Endothelial cell of umbilical vein (primary cell): ENCODE measurements at regions not wholly inside any gene's neighbourhood (a gene's known extent, or its start where the extent isn't known, plus 50 kb on each side); places are given as distances from the start of the nearest gene placed in this dataset.

Source experiments
- BruUV-seq: library from RNA; stranded (reverse); fragments of 400-500 nt; replicated peaks from 2 replicates; lab custom pipeline; 2021; lab: Mats Ljungman, UMichigan
- CTCF ChIA-PET: fragments of 300-600, 350-600 bp; sonication (Branson Sonifier 250); formaldehyde crosslinking; loops from one replicate; lab custom pipeline; 2021; ENCODE audit warnings: antibody characterized with exemption, inconsistent platforms; lab: Charles Lee
- POLR2A ChIA-PET: fragments of 300-600, 350-600 bp; sonication (Branson Sonifier 250); formaldehyde crosslinking; loops from one replicate; lab custom pipeline; 2021; ENCODE audit warnings: antibody characterized with exemption, inconsistent platforms; lab: Charles Lee
- DNase-seq: peaks from one replicate; pipeline ENCODE4 v3.0.0-alpha.2; 2011; ENCODE audit warnings: low read depth, low spot score
- FAIRE-seq: peaks from 2 replicates; lab custom pipeline; 2011; peaks lifted over from hg19 to GRCh38; lab: Jason Lieb, UNC
- H2AFZ ChIP-seq: 2 replicates; pipeline ENCODE4 v1.6.0; 2012; ENCODE audit warnings: low read depth, low read length, control low read depth, inconsistent platforms
- H3K27ac ChIP-seq: 2 replicates; pipeline ENCODE4 v1.5.1; 2011; ENCODE audit warnings: low read depth, mild to moderate bottlenecking, control low read depth, low read length, moderate library complexity; ENCODE audit not compliant: insufficient read depth
- H3K27me3 ChIP-seq, 2 experiments: 2 replicates each; pipeline versions ENCODE4 v1.6.0 to v1.6.1; 2011; ENCODE audit warnings: low read length in 2 of 2, mixed read lengths in 1 of 2; ENCODE audit not compliant: control insufficient read depth in 2 of 2, insufficient read depth in 2 of 2
- H3K36me3 ChIP-seq, 2 experiments: 2 replicates in 1 of 2; 3 replicates in 1 of 2; pipeline ENCODE4 v1.5.1; 2011; ENCODE audit warnings: low read length in 2 of 2, mild to moderate bottlenecking in 1 of 2, moderate library complexity in 1 of 2; ENCODE audit not compliant: control insufficient read depth in 2 of 2, insufficient read depth in 2 of 2; ENCODE audit errors: extremely low read depth in 1 of 2
- H3K4me1 ChIP-seq: 3 replicates; pipeline ENCODE4 v1.5.1; 2011; ENCODE audit warnings: mild to moderate bottlenecking, low read length; ENCODE audit not compliant: control insufficient read depth, insufficient read depth; ENCODE audit errors: extremely low read depth
- H3K4me2 ChIP-seq: 2 replicates; pipeline ENCODE4 v1.6.1; 2011; ENCODE audit warnings: low read length, control low read depth, mixed read lengths; ENCODE audit not compliant: insufficient read depth
- H3K4me3 ChIP-seq, 3 experiments: fragments of 200-600 bp in 1 of 3; sonication (generic), shearing (Covaris generic) in 1 of 3; replicated peaks in 1 of 3; 2 replicates each; pipeline ENCODE4 v1.5.1; 2011 to 2016; ENCODE audit warnings: control low read depth in 3 of 3, low read length in 3 of 3, mild to moderate bottlenecking in 2 of 3, inconsistent platforms in 1 of 3, low read depth in 1 of 3, moderate library complexity in 1 of 3; ENCODE audit not compliant: insufficient read depth in 1 of 3
- H3K79me2 ChIP-seq: 2 replicates; pipeline ENCODE4 v1.6.0; 2012; ENCODE audit warnings: low read length, inconsistent platforms; ENCODE audit not compliant: control insufficient read depth, insufficient read depth
- H3K9ac ChIP-seq: replicated peaks from 2 replicates; pipeline ENCODE3; 2011; ENCODE audit warnings: low read length, control low read depth; ENCODE audit not compliant: insufficient read depth; ENCODE audit errors: extremely low read depth
- H3K9me1 ChIP-seq: replicated peaks from 3 replicates; pipeline ENCODE4 v1.6.0; 2011; ENCODE audit warnings: mild to moderate bottlenecking, low read length; ENCODE audit not compliant: control insufficient read depth, insufficient read depth; ENCODE audit errors: extremely low read depth
- H3K9me3 ChIP-seq: replicated peaks from 2 replicates; pipeline ENCODE4 v1.5.1; 2012; ENCODE audit warnings: low read length, inconsistent platforms; ENCODE audit not compliant: control insufficient read depth, insufficient read depth
- H4K20me1 ChIP-seq: replicated peaks from 2 replicates; pipeline ENCODE3; 2011; ENCODE audit warnings: mild to moderate bottlenecking, low read length; ENCODE audit not compliant: control insufficient read depth, insufficient read depth; ENCODE audit errors: extremely low read depth
- CTCF ChIP-seq, 2 donors: IDR thresholded peaks; 1 replicate in 1 of 2; 2 replicates in 1 of 2; pipeline ENCODE4 v1.5.1; 2011; ENCODE audit warnings: low read length in 2 of 2, mild to moderate bottlenecking in 2 of 2, moderate library complexity in 2 of 2, control low read depth in 1 of 2, inconsistent platforms in 1 of 2, low read depth in 1 of 2; ENCODE audit not compliant: insufficient read depth in 1 of 2; ENCODE audit errors: extremely low read depth in 1 of 2
- EZH2 ChIP-seq: IDR thresholded peaks from 2 replicates; pipeline ENCODE4 v1.6.1; 2012; ENCODE audit warnings: borderline replicate concordance, low read depth, mild to moderate bottlenecking, moderate library complexity, low read length, inconsistent platforms; ENCODE audit not compliant: severe bottlenecking
- FOS ChIP-seq: IDR thresholded peaks from 2 replicates; pipeline ENCODE4 v1.6.1; 2011; ENCODE audit warnings: mild to moderate bottlenecking, low read length, moderate library complexity, borderline replicate concordance; ENCODE audit not compliant: insufficient read depth
- GATA2 ChIP-seq: IDR thresholded peaks from 2 replicates; pipeline ENCODE4 v1.7.0; 2011; ENCODE audit warnings: low read depth, mild to moderate bottlenecking, moderate library complexity, mixed read lengths, low read length; ENCODE audit not compliant: insufficient read length, insufficient read depth
- JUN ChIP-seq: IDR thresholded peaks from 2 replicates; pipeline ENCODE4 v1.6.1; 2011; ENCODE audit warnings: borderline replicate concordance, low read depth; ENCODE audit not compliant: insufficient read length, insufficient read depth
- MAX ChIP-seq: IDR thresholded peaks from 2 replicates; pipeline ENCODE4 v1.6.1; 2011; ENCODE audit not compliant: insufficient read depth, insufficient read length
- MYC ChIP-seq: IDR thresholded peaks from one replicate; pipeline ENCODE4 v1.6.1; 2011; ENCODE audit warnings: mild to moderate bottlenecking, low read depth, low read length
- POLR2A ChIP-seq: IDR thresholded peaks from 2 replicates; pipeline ENCODE4 v1.6.1; 2012; ENCODE audit warnings: low read depth, mild to moderate bottlenecking, control low read depth, low read length
- POLR2AphosphoS5 ChIP-seq: IDR thresholded peaks from 2 replicates; pipeline ENCODE4 v1.6.1; 2012; ENCODE audit warnings: low read depth, mild to moderate bottlenecking, control low read depth, low read length, moderate library complexity; ENCODE audit not compliant: insufficient read depth
- dilution Hi-C: fragments of 300-500 bp; cut with MboI; formaldehyde crosslinking; loops from one replicate; pipeline ENCODE4 v1.15.0; 2019; ENCODE audit warnings: low sequenced_read_pairs; ENCODE audit not compliant: extremely low pct_ligation_motif_present
- intact Hi-C: fragments of 100-400 bp; cut with micrococcal nuclease; formaldehyde crosslinking; loops from one replicate; pipeline ENCODE4 v1.10.0; 2022

DNA sequence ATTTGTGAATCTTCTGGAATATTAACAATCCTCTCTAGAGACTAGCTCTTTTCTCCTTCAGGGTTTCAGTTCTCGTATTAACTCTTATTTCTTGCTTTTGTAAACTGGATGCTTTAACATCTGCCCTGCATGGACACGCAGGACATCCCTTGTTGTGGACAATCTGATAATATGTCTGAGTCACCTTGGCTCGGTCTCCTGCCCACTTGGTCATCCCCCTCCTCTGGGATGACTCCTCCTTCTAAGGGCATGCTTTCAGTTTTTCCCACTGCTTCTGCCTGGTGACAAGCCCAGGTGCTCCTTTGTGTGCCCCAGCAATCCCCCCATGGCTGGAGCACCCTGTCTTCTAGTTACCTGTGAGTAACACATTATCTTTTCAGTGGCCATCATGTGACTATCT, 460.5 kb downstream of the DSC3 start:
- no peak overlapping the region for H3K27ac ChIP-seq
- no peaks in the 10 kb centered on the region for H3K79me2 ChIP-seq
- no peaks in the 10 kb centered on the region for H3K36me3 ChIP-seq
- DNase-seq (no peak), FAIRE-seq (no peak)
- POLR2A ChIA-PET, result no interaction called here
- H2AFZ ChIP-seq, result no peak overlapping the region
- CTCF ChIA-PET, result interaction anchor here (0.8 kb wide), 1 partner anchor 19 kb away, joined by 3 read pairs; no protein-coding TSS in a partner anchor
- BruUV-seq, result no TSS peak
- no peak overlapping the region for H3K4me3 ChIP-seq
- H3K4me2 ChIP-seq, result no peak overlapping the region
- TF ChIP-seq POLR2A, result no peak
- H3K27me3 ChIP-seq, result no peaks in the 10 kb centered on the region
- H3K9me1 ChIP-seq, result no peaks in the 10 kb centered on the region
- H3K9me3 ChIP-seq, result no peaks in the 10 kb centered on the region
- intact Hi-C loops, result no loop called here
- no peak overlapping the region for H3K9ac ChIP-seq
- no peaks in the 10 kb centered on the region for H3K4me1 ChIP-seq
- dilution Hi-C loops, result no loop called here
- H4K20me1 ChIP-seq, result no peaks in the 10 kb centered on the region

DNA sequence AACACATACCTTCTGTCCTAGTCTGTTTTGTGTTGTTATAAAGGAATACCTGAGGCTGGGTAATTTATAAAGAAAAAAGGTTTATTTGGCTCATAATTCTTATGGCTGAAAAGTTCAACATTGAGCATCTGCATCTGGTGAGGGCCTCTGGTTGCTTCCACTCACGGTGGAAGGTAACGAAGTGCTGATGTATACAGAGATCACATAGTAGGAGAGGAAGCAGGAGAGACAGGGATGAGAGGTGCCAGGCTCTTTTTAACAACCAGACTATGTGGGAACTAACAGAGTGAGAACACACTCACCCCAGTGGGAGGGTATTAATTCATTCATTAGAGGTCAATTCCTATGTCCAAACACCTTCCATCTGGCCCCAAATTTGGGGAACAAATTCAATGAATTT, 463.8 kb downstream of the DSC3 start:
- DNase-seq (no peak), FAIRE-seq (no peak)
- no peaks in the 10 kb centered on the region for H3K36me3 ChIP-seq
- no peaks in the 10 kb centered on the region for H3K9me1 ChIP-seq
- TF ChIP-seq MAX (no peak), EZH2 (no peak), GATA2 (no peak), MYC (no peak), FOS (no peak), CTCF (IDR thresholded peaks at IDR 0.05; ENCODE audit: extremely low read depth in 1 of 2, insufficient read depth in 1 of 2, low read depth in 1 of 2, low read length in 2 of 2) (no peak), POLR2AphosphoS5 (no peak), JUN (no peak)
- CTCF ChIA-PET, result no interaction called here
- no peak overlapping the region for H2AFZ ChIP-seq
- intact Hi-C loops, result no loop called here
- no peaks in the 10 kb centered on the region for H3K4me1 ChIP-seq
- POLR2A ChIA-PET, result no interaction called here
- H3K79me2 ChIP-seq, result no peaks in the 10 kb centered on the region
- H3K27ac ChIP-seq, result no peak overlapping the region
- no peak overlapping the region for H3K4me3 ChIP-seq
- no peaks in the 10 kb centered on the region for H4K20me1 ChIP-seq
- H3K4me2 ChIP-seq, result no peak overlapping the region
- H3K27me3 ChIP-seq, result no peaks in the 10 kb centered on the region
- BruUV-seq, result no TSS peak
- dilution Hi-C loops, result no loop called here
- H3K9me3 ChIP-seq, result no peaks in the 10 kb centered on the region
- no peak overlapping the region for H3K9ac ChIP-seq
